ENCODE measurements at regions not wholly inside any gene's neighbourhood (a gene's known extent, or its start where the extent isn't known, plus 50 kb on each side); places are given as distances from the start of the nearest gene placed in this dataset.

- TF ChIP-seq ZNF274 (IDR thresholded peaks at IDR 0.05; ENCODE audit: low read depth, low read length), result no peak
- no peak for TF ChIP-seq YY1 (IDR thresholded peaks at IDR 0.05; ENCODE audit: insufficient read depth, insufficient read length)
Observed at GRCh38 chrX:39576041-39576872, 521.5 kb downstream of the BCOR start.

Measured in NT2/D1 (cell line).